ENCODE measurements at regions not wholly inside any gene's neighbourhood (a gene's known extent, or its start where the extent isn't known, plus 50 kb on each side); places are given as distances from the start of the nearest gene placed in this dataset.

DNA sequence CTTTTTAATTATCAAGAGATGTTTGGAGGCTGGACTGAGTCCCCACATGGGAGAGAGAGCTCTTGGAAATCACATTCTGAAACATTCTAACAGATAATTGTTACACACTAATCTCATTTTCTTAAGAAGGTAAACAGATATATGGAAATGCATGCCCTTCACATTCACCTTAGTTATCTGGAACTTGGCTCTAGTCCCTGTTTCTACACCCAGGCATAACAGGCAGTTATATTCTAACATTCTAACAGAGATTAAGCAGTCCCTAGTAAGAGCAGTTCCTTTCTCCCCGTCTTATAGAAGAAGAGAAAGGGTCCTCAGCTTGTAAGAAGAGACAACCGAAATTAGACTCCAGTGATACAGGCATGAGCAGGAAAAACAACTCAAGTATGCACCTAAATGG lies 385.4 kb downstream of the SOX11 start (continued):
- TF ChIP-seq RELA (CRISPR knock-in tag; IDR thresholded peaks at IDR 0.05; ENCODE audit: borderline replicate concordance) (no peak), FOXK1 (CRISPR knock-in tag; IDR thresholded peaks at IDR 0.05) (no peak), CREB1 (CRISPR knock-in tag; IDR thresholded peaks at IDR 0.05) (no peak)
- TF ChIP-seq, protein P1, sequence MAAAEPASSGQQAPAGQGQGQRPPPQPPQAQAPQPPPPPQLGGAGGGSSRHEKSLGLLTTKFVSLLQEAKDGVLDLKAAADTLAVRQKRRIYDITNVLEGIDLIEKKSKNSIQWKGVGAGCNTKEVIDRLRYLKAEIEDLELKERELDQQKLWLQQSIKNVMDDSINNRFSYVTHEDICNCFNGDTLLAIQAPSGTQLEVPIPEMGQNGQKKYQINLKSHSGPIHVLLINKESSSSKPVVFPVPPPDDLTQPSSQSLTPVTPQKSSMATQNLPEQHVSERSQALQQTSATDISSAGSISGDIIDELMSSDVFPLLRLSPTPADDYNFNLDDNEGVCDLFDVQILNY (CRISPR knock-in tag; IDR thresholded peaks at IDR 0.05), result no peak

DNA sequence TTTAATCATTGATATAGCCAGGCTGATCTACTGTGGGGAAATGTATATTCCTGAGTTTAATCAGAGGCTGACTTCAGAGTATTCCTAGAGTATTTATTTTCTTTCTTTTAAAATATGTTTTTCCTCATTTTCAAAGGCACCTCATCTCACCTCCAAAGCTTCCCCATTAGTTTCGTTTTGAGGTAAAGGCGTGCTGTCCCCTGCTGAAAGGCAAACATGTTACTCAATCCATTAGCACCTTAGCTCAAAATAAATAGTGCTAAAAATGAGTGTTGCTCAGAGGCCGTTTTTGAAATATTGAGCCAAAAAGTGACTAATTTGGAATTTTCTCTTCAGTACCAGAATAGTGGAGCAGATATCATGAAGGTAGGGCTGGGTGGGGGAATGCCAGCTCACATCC lies 386.2 kb downstream of the SOX11 start:
- DNase-seq (ENCODE audit: low spot score) (no peak), ATAC-seq (no peak)
- no peak overlapping the region for H3K27ac Mint-ChIP-seq
- H3K9me3 Mint-ChIP-seq, result peaks cover 87% of the 10 kb centered on the region
- TF ChIP-seq ZBTB21 (CRISPR knock-in tag; IDR thresholded peaks at IDR 0.05; ENCODE audit: borderline replicate concordance), result no peak
- TF ChIP-seq, protein P1 (CRISPR knock-in tag; IDR thresholded peaks at IDR 0.05), result no peak
- no peak for TF ChIP-seq FOXK1 (CRISPR knock-in tag; IDR thresholded peaks at IDR 0.05)
- TF ChIP-seq NFYB (CRISPR knock-in tag; conservative IDR thresholded peaks at IDR 0.05; ENCODE audit: low read depth), result no peak
- TF ChIP-seq NFE2L1 (CRISPR knock-in tag; IDR thresholded peaks at IDR 0.05), result no peak
- POLR2A ChIA-PET, result no interaction called here
- no peaks in the 10 kb centered on the region for H3K4me1 Mint-ChIP-seq
- peaks cover 79% of the 10 kb centered on the region for H3K36me3 Mint-ChIP-seq
- CTCF ChIA-PET, result no interaction called here
- peaks cover 12% of the 10 kb centered on the region for H3K27me3 Mint-ChIP-seq (ENCODE audit: low read depth)
- no peak overlapping the region for H3K4me3 Mint-ChIP-seq

GRCh38 chr2:6079405-6079804 lies 387.2 kb downstream of the SOX11 start:
- no peak overlapping the region for H3K27ac Mint-ChIP-seq
- peaks cover 74% of the 10 kb centered on the region for H3K36me3 Mint-ChIP-seq
- peaks cover 89% of the 10 kb centered on the region for H3K9me3 Mint-ChIP-seq
- ChIA-PET CTCF (no interaction called here), POLR2A (no interaction called here)
- H3K27me3 Mint-ChIP-seq (ENCODE audit: low read depth), result peaks cover 14% of the 10 kb centered on the region
- no peak for DNase-seq (ENCODE audit: low spot score)
- no peak overlapping the region for H3K4me3 Mint-ChIP-seq
- ATAC-seq, result no peak
- H3K4me1 Mint-ChIP-seq, result no peaks in the 10 kb centered on the region
- TF ChIP-seq GRHL2 (CRISPR knock-in tag; IDR thresholded peaks at IDR 0.05; ENCODE audit: insufficient replicate concordance, severe bottlenecking) (no peak), NFYB (CRISPR knock-in tag; conservative IDR thresholded peaks at IDR 0.05; ENCODE audit: low read depth) (no peak), HMGA2 (CRISPR knock-in tag; IDR thresholded peaks at IDR 0.05) (no peak), TEAD1 (CRISPR knock-in tag; IDR thresholded peaks at IDR 0.05) (no peak), ETV6 (CRISPR knock-in tag; IDR thresholded peaks at IDR 0.05) (no peak), CBFB (CRISPR knock-in tag; IDR thresholded peaks at IDR 0.05; ENCODE audit: low read depth) (no peak), TEAD4 (CRISPR knock-in tag; IDR thresholded peaks at IDR 0.05) (no peak), ZNF423 (CRISPR knock-in tag; IDR thresholded peaks at IDR 0.05) (no peak)
- TF ChIP-seq, protein P2, sequence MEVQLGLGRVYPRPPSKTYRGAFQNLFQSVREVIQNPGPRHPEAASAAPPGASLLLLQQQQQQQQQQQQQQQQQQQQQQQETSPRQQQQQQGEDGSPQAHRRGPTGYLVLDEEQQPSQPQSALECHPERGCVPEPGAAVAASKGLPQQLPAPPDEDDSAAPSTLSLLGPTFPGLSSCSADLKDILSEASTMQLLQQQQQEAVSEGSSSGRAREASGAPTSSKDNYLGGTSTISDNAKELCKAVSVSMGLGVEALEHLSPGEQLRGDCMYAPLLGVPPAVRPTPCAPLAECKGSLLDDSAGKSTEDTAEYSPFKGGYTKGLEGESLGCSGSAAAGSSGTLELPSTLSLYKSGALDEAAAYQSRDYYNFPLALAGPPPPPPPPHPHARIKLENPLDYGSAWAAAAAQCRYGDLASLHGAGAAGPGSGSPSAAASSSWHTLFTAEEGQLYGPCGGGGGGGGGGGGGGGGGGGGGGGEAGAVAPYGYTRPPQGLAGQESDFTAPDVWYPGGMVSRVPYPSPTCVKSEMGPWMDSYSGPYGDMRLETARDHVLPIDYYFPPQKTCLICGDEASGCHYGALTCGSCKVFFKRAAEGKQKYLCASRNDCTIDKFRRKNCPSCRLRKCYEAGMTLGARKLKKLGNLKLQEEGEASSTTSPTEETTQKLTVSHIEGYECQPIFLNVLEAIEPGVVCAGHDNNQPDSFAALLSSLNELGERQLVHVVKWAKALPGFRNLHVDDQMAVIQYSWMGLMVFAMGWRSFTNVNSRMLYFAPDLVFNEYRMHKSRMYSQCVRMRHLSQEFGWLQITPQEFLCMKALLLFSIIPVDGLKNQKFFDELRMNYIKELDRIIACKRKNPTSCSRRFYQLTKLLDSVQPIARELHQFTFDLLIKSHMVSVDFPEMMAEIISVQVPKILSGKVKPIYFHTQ (CRISPR knock-in tag; IDR thresholded peaks at IDR 0.05), result no peak

DNA sequence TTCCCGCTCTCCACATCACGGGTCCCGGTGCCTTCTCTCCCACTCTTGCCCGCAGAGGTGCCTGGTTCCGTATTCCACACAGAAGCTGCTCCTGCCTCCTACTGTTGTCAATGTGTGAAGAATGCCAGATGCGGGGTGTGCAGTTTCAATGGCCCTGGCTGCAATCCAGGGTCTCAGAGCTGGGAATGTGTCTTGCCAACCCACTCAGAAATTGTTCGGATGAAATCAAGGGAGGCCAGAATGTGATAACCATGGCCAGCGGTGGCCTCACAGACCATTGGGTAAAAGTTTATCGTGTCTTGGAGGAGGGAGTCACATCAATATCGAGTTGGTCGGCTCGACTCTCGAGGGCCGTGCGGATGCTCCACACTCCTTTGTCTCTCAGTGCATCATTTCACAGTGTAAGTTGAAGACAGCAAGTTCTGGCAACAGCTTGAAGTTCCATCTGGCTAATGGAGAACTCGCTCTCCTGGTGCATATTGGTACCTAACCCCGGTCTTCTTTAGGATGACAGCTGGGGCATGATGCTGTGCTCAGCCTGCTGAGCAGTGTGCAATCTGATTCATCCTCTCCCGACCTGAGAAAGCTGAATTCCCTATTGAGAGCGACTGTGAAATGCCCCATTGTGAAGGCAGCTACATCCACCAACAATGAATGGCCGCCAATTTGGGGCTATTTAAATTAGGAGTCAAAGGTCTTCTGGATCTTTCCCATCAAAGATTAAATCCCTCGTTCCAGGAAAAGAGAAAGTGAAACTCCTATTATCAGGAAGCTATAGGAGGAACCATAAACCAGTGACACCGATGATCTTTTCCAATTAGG lies 389.0 kb downstream of the SOX11 start:
- ChIA-PET CTCF (no interaction called here), POLR2A (no interaction called here)
- peaks cover 14% of the 10 kb centered on the region for H3K27me3 Mint-ChIP-seq (ENCODE audit: low read depth)
- no peak for TF ChIP-seq TCF7 (CRISPR knock-in tag; IDR thresholded peaks at IDR 0.05; ENCODE audit: low read depth)
- TF ChIP-seq, protein P3, sequence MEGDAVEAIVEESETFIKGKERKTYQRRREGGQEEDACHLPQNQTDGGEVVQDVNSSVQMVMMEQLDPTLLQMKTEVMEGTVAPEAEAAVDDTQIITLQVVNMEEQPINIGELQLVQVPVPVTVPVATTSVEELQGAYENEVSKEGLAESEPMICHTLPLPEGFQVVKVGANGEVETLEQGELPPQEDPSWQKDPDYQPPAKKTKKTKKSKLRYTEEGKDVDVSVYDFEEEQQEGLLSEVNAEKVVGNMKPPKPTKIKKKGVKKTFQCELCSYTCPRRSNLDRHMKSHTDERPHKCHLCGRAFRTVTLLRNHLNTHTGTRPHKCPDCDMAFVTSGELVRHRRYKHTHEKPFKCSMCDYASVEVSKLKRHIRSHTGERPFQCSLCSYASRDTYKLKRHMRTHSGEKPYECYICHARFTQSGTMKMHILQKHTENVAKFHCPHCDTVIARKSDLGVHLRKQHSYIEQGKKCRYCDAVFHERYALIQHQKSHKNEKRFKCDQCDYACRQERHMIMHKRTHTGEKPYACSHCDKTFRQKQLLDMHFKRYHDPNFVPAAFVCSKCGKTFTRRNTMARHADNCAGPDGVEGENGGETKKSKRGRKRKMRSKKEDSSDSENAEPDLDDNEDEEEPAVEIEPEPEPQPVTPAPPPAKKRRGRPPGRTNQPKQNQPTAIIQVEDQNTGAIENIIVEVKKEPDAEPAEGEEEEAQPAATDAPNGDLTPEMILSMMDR (IDR thresholded peaks at IDR 0.05), result no peak
- no peak for TF ChIP-seq OVOL2 (CRISPR knock-in tag; IDR thresholded peaks at IDR 0.05; ENCODE audit: borderline replicate concordance)
- no peak for TF ChIP-seq SOX15 (CRISPR knock-in tag; IDR thresholded peaks at IDR 0.05)
- no peak for TF ChIP-seq ESRRA (CRISPR knock-in tag; IDR thresholded peaks at IDR 0.05; ENCODE audit: borderline replicate concordance)
- TF ChIP-seq CBFB (CRISPR knock-in tag; IDR thresholded peaks at IDR 0.05; ENCODE audit: low read depth), result no peak
- TF ChIP-seq JUN (CRISPR knock-in tag; IDR thresholded peaks at IDR 0.05), result no peak
- TF ChIP-seq NR2C2 (CRISPR knock-in tag; IDR thresholded peaks at IDR 0.05), result no peak
- peaks cover 81% of the 10 kb centered on the region for H3K36me3 Mint-ChIP-seq
- DNase-seq (ENCODE audit: low spot score), result no peak
- H3K4me1 Mint-ChIP-seq, result no peaks in the 10 kb centered on the region
- H3K9me3 Mint-ChIP-seq, result peaks cover 88% of the 10 kb centered on the region
- H3K4me3 Mint-ChIP-seq, result no peak overlapping the region
- no peak for ATAC-seq
- no peak overlapping the region for H3K27ac Mint-ChIP-seq

All from WTC11 (cell line).